ENCODE measurements at regions not wholly inside any gene's neighbourhood (a gene's known extent, or its start where the extent isn't known, plus 50 kb on each side); places are given as distances from the start of the nearest gene placed in this dataset.

DNA sequence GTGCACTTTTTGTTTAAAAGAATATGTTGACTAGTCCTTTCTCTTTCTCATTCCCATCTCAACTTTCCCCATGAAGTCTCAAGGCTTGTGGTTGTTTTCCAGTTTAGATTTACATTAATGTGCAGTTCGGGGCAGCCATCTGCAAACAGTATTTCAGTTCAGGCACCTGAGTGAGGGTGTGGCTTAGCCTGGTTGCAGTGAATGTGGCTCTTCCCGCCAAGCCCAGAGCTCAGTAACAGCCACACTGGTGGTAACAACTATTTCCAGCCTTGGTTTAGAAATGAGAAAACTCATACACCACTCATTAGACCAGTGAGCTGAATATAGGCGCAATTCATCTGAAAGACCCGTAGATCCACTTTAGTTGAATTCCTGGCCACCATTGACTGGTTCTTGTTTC is 394.3 kb downstream of the CMPK2 start:
- no peak overlapping the region for H3K27ac Mint-ChIP-seq
- ATAC-seq, result no peak
- DNase-seq, result no peak
- POLR2A ChIA-PET, result no interaction called here
- H3K27me3 Mint-ChIP-seq, result peaks cover 2 to 16% (median 15%) of the 10 kb centered on the region in 5 donors
- no peaks in the 10 kb centered on the region for H3K4me1 Mint-ChIP-seq
- H3K36me3 Mint-ChIP-seq, result no peaks in the 10 kb centered on the region
- no peak overlapping the region for H3K4me3 Mint-ChIP-seq
- peaks cover 0 to 12% (median 4%) of the 10 kb centered on the region in 9 donors for H3K9me3 Mint-ChIP-seq

DNA sequence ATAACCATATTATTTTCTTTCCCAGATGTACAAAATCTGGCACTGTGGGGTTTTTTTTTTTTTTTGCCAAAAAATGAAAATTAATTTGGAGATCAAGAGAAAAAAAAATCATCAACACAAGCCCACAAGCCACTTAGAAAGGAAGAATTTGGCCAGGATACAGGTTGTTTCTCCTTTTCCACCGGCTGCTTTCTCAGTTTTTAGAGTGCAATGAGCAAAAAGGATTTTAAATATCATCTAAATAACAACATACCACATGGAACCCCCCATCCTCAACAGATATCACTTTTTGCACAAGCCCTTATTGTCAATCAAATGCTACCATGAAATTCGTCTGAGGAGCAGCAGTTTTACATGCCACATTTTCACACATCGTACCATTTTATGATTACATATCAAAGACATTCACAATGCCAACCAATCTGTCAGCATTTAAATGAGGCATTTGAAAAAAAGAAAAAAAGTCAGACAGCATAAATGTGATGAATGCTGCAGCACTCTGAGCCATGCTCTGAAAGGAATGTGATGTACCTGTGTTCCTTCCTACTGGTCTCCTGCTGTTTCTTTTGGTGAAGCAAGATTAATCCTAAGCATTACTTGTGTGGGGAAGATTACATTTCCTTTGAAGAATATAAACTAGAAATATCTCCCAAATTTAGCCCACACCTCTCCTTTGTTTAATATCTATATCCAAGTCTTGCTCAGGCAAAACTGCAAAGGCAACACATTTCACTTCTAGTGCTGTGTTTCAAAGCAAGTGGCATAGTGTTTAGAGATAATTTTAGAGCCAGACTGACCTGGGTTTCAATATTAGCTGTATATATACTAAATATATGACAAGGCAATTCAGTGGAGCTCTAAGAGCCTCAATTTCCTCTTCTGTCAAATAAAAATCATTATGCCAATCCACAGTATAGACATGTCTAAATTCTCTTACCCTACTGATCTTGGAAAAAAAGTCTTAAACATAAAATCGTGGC is 391.3 kb downstream of the CMPK2 start:
- H3K36me3 Mint-ChIP-seq, result no peaks in the 10 kb centered on the region

DNA sequence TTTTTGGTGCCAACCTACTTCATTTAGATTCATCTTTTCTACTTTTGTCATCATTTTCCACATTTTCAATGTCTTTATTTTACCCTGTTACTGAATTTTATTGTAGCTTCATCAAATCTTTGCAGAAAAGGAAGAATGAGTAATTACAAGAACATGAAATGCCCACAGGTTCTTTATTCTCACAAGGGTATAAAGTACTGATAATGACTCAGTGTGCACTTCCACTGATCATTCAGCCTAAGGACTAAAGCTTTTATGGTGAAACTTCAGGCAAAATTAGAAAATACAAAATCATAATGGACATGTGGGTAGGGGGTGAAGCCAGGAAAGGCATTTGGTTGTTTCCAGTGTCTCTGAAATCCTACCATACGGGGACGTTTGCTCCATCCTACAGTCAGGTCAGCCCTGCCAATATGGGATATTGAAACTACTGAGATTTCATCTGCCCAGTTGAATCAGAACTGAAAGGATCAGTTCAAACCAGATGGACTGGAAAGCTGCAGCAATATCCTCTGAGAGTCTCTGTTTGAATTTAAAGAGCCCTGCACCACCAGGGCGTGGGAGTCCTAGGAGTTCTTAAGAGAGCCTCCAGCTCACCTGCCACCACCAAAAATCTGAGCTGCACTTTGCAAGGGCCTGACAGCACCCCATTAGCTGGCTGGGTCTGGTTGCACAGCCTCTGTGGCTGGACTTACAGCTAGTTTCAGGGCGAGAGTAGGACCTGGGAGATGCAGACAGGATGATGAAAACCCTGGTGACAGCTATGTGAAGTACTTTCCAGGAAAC is 390.4 kb downstream of the CMPK2 start:
- no peaks in the 10 kb centered on the region for H3K36me3 Mint-ChIP-seq
- no peak overlapping the region for H3K27ac Mint-ChIP-seq
- H3K4me1 Mint-ChIP-seq, result no peaks in the 10 kb centered on the region
- ATAC-seq (no peak), DNase-seq (no peak)
- POLR2A ChIA-PET, result no interaction called here
- H3K9me3 Mint-ChIP-seq, result peaks cover 0 to 9% (median 3%) of the 10 kb centered on the region in 9 donors
- H3K27me3 Mint-ChIP-seq, result peaks cover 3 to 30% (median 18%) of the 10 kb centered on the region in 5 donors
- no peak overlapping the region for H3K4me3 Mint-ChIP-seq

More for the DNA sequence above, 391.3 kb downstream of the CMPK2 start:
- Mint-ChIP-seq H3K9me3 (peaks cover 0 to 7% (median 3%) of the 10 kb centered on the region in 9 donors), H3K4me1 (no peaks in the 10 kb centered on the region), H3K4me3 (no peak overlapping the region), H3K27ac (no peak overlapping the region), H3K27me3 (peaks cover 3 to 25% (median 18%) of the 10 kb centered on the region in 5 donors)
- ATAC-seq (no peak), DNase-seq (no peak)
- POLR2A ChIA-PET, result no interaction called here

DNA sequence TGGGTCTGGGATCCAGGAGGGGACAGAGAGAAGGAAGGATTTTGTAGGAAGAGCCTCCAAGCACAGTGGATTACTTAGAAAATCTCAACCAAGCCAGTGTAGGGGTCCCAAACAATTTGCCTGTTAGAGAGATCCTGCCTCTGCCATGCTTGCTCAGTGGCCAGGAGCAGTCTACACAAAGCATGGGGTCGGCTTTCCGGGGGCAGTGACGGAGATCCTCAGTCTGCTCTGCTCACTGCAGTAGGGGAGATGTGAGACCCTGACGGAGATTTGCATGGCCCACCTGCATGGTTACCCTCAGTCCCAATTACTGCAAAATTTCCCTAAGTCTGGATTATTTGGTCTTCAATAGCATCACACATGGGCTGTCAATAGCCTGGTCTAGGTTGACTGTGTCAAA is 385.2 kb downstream of the CMPK2 start:
- H3K27ac Mint-ChIP-seq, result no peak overlapping the region
- POLR2A ChIA-PET, result no interaction called here
- no peaks in the 10 kb centered on the region for H3K4me1 Mint-ChIP-seq
- no peaks in the 10 kb centered on the region for H3K36me3 Mint-ChIP-seq
- no peak for DNase-seq
- H3K4me3 Mint-ChIP-seq, result no peak overlapping the region
- peaks cover 0 to 31% (median 3%) of the 10 kb centered on the region in 5 donors for H3K27me3 Mint-ChIP-seq
- no peak for ATAC-seq
- H3K9me3 Mint-ChIP-seq, result peaks cover 0 to 9% (median 0%) of the 10 kb centered on the region in 9 donors

DNA sequence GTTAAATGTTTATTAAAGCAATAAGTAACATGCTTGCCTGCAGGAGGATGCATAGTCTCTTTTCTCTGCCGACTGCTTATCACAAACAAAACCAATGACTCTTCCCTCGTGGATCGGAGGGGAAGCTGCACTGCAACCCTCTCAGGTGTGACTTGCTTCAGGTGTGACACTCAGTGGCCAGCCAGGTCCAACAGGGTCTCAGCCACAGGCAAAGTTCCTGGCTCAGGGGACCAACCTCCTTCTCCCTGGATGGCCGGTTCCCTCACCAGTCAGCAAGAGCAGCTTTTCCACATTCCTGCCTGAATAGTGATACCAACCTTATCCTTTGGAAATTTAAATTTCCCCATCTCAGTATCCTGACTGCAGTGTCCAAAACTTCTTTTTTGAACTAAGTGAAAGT is 383.5 kb downstream of the CMPK2 start:
- Mint-ChIP-seq H3K4me1 (no peaks in the 10 kb centered on the region), H3K4me3 (no peak overlapping the region), H3K9me3 (peaks cover 0 to 9% (median 0%) of the 10 kb centered on the region in 9 donors), H3K27me3 (peaks cover 0 to 21% (median 1%) of the 10 kb centered on the region in 5 donors), H3K27ac (no peak overlapping the region), H3K36me3 (no peaks in the 10 kb centered on the region)
- DNase-seq (no peak), ATAC-seq (no peak)
- POLR2A ChIA-PET, result no interaction called here

DNA sequence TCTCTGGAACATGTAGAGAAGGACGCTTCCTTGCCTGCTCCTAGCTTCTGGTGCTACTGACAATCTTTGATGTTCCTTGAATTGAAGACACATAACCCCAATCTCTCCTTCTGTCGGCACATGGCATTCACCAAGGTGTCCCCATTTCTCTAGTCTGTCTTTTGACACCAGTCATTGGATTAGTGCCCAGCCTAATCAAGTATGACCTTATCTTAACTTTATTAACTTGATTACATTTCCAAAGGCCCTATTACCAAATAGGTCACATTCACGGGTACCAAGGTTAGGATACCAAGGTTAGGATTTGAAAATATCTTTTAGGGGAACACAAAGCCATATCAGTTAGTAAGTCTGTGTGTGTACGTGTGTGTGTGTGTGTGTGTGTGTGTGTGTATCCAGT is 377.9 kb downstream of the CMPK2 start:
- ATAC-seq (no peak), DNase-seq (no peak)
- peaks cover 0 to 4% (median 0%) of the 10 kb centered on the region in 9 donors for H3K9me3 Mint-ChIP-seq
- no peaks in the 10 kb centered on the region for H3K36me3 Mint-ChIP-seq
- POLR2A ChIA-PET, result no interaction called here
- H3K27me3 Mint-ChIP-seq, result peaks cover 0 to 15% (median 5%) of the 10 kb centered on the region in 5 donors
- no peak overlapping the region for H3K27ac Mint-ChIP-seq
- H3K4me3 Mint-ChIP-seq, result no peak overlapping the region
- H3K4me1 Mint-ChIP-seq, result no peaks in the 10 kb centered on the region

DNA sequence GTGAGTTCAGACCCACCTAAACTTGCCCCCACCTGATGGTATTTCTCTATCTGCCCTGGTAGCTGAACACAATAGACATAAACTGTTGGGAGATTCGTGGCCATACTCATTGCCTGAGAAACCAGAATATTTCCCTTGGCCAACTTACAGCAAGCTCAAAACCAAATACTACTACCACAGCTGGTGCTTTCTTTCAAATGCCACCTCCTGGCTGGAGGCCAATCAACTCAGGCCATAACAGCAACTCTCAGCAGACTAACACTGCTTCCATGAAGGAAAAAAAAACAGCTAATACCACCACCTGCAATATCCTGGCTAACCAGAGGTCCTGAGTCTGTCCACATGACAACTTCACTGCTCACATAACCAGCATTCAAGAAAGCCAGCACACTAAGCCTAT is 373.1 kb downstream of the CMPK2 start:
- no peaks in the 10 kb centered on the region for H3K4me1 Mint-ChIP-seq
- H3K27me3 Mint-ChIP-seq, result peaks cover 0 to 21% (median 3%) of the 10 kb centered on the region in 5 donors
- POLR2A ChIA-PET, result no interaction called here
- H3K27ac Mint-ChIP-seq, result peak overlapping the region in 1 of 10 donors; percentile 34
- no peak for DNase-seq
- no peak for ATAC-seq
- peaks cover 0 to 4% (median 0%) of the 10 kb centered on the region in 9 donors for H3K9me3 Mint-ChIP-seq
- no peaks in the 10 kb centered on the region for H3K36me3 Mint-ChIP-seq
- H3K4me3 Mint-ChIP-seq, result no peak overlapping the region

DNA sequence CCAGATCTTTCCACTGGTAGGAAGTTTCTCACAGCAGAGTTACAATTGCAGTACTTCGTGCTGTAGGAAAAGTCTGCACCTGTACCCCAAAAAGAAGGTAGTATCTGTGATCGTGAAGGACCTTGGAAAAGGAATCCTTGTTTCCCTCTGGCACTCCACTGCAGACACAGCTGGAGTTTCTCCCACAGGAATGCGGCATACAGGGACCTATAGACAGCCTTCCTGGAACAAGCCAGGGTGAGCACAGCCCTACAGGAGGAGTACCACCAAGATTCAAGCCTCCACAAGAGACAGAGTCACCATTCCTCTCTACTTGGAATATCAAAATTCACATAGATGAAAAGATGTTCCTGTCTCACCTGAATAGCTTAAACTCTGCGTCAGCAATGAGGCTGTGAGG is 372.4 kb downstream of the CMPK2 start:
- Mint-ChIP-seq H3K27me3 (peaks cover 0 to 21% (median 3%) of the 10 kb centered on the region in 5 donors), H3K36me3 (no peaks in the 10 kb centered on the region), H3K4me3 (no peak overlapping the region), H3K4me1 (no peaks in the 10 kb centered on the region), H3K9me3 (peaks cover 0 to 5% (median 0%) of the 10 kb centered on the region in 9 donors), H3K27ac (no peak overlapping the region)
- POLR2A ChIA-PET, result no interaction called here
- no peak for ATAC-seq
- DNase-seq, result no peak

DNA sequence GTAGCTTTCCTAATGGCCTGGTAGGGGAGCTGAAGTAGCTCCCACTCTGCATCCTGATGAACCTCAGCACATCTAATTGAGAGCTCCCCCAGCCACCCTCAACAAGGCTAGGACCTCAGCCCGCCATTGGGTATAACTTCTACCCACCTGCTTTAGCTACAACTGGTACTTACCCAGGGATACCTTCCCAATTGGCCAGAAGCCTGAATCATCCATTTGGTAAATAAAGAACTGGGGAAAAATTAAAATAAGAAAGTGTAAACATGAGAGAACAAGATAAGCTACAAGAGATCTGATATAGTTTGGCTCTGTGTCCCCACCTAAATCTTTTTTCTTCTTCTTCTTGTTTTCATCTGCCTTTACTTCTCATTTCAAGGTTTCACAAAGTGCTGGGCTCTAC is 372.0 kb downstream of the CMPK2 start:
- no peaks in the 10 kb centered on the region for H3K36me3 Mint-ChIP-seq
- ATAC-seq (no peak), DNase-seq (no peak)
- peaks cover 0 to 5% (median 0%) of the 10 kb centered on the region in 9 donors for H3K9me3 Mint-ChIP-seq
- no peaks in the 10 kb centered on the region for H3K4me1 Mint-ChIP-seq
- H3K27ac Mint-ChIP-seq, result no peak overlapping the region
- no peak overlapping the region for H3K4me3 Mint-ChIP-seq
- POLR2A ChIA-PET, result no interaction called here
- H3K27me3 Mint-ChIP-seq, result peaks cover 0 to 21% (median 3%) of the 10 kb centered on the region in 5 donors

DNA sequence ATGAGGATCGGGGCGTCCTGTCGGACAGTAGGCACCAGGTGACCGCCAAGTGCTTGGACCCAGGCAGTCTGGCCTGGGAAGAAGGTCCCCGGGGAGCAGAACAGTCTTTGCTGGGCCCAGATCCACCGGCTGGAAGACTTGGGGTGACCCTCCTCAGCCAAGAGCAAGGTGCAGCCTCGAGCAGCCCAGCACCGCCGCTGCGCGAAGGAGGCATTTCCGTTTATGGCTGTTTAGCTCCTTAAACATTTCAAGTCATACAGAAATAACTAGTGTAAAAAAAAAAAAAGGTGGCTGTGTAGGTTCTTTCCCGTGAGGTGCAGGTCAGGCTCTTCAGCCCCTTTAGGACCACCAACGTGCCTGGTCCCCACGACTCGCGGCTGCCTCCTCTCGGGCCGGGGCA is 370.2 kb downstream of the CMPK2 start:
- Mint-ChIP-seq H3K4me3 (no peak overlapping the region), H3K9me3 (peaks cover 0 to 9% (median 0%) of the 10 kb centered on the region in 9 donors), H3K27ac (no peak overlapping the region), H3K36me3 (no peaks in the 10 kb centered on the region), H3K27me3 (peaks cover 0 to 19% (median 0%) of the 10 kb centered on the region in 5 donors), H3K4me1 (no peaks in the 10 kb centered on the region)
- no peak for DNase-seq
- POLR2A ChIA-PET, result no interaction called here
- no peak for ATAC-seq

DNA sequence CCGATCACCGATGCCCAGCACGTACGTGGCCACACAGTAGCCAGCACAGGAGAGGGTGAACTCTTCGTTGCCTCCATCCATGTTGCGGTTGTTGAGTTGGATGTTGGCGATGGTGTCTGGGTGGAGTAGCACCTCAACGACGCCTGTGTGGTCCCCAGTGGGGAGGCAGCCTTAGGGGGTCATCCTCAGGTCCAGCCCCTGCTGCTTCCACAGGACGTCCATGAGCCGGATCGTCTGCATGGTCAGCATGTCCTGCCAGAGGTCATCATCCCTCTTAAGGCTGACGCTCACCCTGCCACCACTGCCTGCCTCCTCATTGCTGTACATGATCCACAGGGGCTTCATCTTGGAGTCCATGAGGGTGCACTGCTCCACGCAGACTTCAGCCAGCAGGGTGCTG is 369.3 kb downstream of the CMPK2 start:
- no peak for ATAC-seq
- no peaks in the 10 kb centered on the region for H3K4me1 Mint-ChIP-seq
- H3K27ac Mint-ChIP-seq, result no peak overlapping the region
- DNase-seq, result no peak
- no peaks in the 10 kb centered on the region for H3K36me3 Mint-ChIP-seq
- peaks cover 0 to 9% (median 0%) of the 10 kb centered on the region in 9 donors for H3K9me3 Mint-ChIP-seq
- no peak overlapping the region for H3K4me3 Mint-ChIP-seq
- POLR2A ChIA-PET, result no interaction called here
- peaks cover 0 to 16% (median 0%) of the 10 kb centered on the region in 5 donors for H3K27me3 Mint-ChIP-seq

DNA sequence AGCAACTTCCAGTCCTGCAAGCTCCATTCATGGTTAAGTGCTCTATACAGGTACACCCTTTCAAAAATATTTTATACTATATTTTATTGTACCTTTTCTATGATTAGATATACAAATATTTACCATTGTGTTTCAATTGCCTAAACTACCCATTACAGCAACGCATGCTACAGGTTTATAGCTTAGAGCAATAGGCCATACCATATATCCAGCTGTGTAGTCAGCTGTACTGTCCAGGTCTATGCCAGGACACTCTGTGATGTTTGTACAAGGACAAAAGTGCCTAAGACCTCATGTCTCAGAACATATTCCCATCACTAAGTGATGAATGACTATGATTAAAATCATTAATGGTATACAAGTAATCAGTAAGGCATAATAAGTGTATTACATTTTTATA is 368.7 kb downstream of the CMPK2 start:
- Mint-ChIP-seq H3K27ac (no peak overlapping the region), H3K9me3 (peaks cover 0 to 9% (median 0%) of the 10 kb centered on the region in 9 donors), H3K4me1 (no peaks in the 10 kb centered on the region), H3K36me3 (no peaks in the 10 kb centered on the region), H3K27me3 (peaks cover 0 to 12% (median 0%) of the 10 kb centered on the region in 5 donors), H3K4me3 (no peak overlapping the region)
- ATAC-seq, result no peak
- DNase-seq, result no peak
- POLR2A ChIA-PET, result no interaction called here

DNA sequence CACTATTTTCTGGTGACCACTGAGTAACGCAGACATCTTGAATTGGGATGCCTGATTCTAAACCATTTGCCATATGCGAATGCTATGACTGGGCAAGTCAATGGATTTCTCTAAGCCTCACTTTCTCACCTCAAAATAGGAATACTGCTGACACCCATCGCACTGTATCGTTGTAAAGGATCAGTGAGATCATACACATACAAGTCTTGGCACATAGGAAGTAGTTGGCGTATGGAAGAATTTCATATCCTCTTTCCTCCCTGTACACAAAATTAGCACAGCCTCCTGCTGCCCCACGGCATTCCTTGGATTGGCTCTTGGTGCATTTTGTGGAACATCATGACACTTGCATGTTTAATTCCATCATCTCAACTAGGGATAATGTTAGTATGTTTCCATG is 366.9 kb downstream of the CMPK2 start:
- peaks cover 0 to 4% (median 0%) of the 10 kb centered on the region in 5 donors for H3K27me3 Mint-ChIP-seq
- no peak overlapping the region for H3K4me3 Mint-ChIP-seq
- H3K9me3 Mint-ChIP-seq, result peaks cover 0 to 9% (median 0%) of the 10 kb centered on the region in 9 donors
- DNase-seq, result no peak
- H3K4me1 Mint-ChIP-seq, result no peaks in the 10 kb centered on the region
- no peaks in the 10 kb centered on the region for H3K36me3 Mint-ChIP-seq
- no peak overlapping the region for H3K27ac Mint-ChIP-seq
- POLR2A ChIA-PET, result no interaction called here
- ATAC-seq, result no peak
